Right lobe of liver (tissue), 4 donors: ENCODE measurements at regions not wholly inside any gene's neighbourhood (a gene's known extent, or its start where the extent isn't known, plus 50 kb on each side); places are given as distances from the start of the nearest gene placed in this dataset.
"Not testable (repeated sequence)": the region's sequence is repeated elsewhere in the genome, so short reads cannot be mapped to it uniquely, and the experiment has no call there.

Experiments used
- POLR2A ChIP-seq: fragments of 450-650 bp; IDR thresholded peaks from one replicate; pipeline ENCODE4 v1.6.1; 2017; ENCODE audit warnings: antibody characterized with exemption, mild to moderate bottlenecking
- TF ChIP-seq, protein P1 (sequence below), 4 donors: fragments of 200-600 bp in 3 of 4; fragments of 450-650 bp in 1 of 4; IDR thresholded peaks; one replicate each; pipeline versions ENCODE4 v1.5.1 to v1.8.0; 2016 to 2022; ENCODE audit warnings: antibody characterized with exemption in 4 of 4, mild to moderate bottlenecking in 2 of 4
- donor health status: DM: no; HTN: no; CAD: no.
- donor health status: DM: no; HTN: no; CAD: no.
- donor health status: DM: no; HTN: yes; CAD: no.

DNA sequence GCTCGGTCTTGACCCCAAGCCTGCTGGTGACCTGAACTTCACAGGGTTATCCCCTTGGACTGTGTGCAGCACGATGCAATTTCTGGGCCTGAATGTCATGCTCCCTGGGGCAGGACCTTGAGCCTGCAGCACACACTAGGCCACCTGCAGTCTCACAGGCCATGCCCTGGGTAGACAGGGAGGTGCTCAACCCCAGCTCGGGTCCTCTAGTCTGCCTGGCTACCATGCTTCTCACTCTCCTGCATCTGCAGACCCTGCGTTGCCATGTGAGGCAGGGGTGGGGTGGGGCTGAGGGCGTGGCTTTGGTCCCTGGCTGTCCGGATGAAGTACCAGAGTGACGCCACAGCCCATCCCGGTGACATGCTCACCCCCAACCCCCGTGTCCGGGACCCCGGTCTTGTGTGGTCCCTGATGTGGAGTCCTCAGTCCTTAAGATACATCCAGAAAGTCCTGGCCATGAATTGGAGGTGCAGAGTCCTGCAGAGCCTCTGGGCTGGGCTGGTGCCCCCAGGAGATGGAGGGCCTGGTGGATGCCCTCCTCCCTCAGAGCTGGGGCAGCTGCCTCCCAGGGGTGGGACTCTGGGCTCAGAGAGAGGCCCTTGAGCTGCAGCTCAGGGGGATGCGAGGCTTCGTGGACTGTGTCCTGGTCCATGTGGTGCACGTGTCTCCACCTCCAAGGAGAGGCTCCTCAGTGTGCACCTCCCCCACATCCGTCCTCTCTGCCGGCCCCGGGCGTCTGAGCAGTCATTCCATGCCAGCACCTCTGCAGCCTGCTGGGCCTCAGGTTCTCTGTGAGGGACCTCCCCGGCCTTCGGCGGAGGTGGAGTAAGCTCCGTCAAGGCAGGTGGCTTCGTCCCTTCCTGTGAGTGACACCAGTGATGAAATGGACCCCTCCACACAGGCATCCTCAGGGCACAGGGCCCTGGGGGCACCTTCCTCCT, 402.1 kb downstream of the TMEM121 start:
- TF ChIP-seq, protein P1, sequence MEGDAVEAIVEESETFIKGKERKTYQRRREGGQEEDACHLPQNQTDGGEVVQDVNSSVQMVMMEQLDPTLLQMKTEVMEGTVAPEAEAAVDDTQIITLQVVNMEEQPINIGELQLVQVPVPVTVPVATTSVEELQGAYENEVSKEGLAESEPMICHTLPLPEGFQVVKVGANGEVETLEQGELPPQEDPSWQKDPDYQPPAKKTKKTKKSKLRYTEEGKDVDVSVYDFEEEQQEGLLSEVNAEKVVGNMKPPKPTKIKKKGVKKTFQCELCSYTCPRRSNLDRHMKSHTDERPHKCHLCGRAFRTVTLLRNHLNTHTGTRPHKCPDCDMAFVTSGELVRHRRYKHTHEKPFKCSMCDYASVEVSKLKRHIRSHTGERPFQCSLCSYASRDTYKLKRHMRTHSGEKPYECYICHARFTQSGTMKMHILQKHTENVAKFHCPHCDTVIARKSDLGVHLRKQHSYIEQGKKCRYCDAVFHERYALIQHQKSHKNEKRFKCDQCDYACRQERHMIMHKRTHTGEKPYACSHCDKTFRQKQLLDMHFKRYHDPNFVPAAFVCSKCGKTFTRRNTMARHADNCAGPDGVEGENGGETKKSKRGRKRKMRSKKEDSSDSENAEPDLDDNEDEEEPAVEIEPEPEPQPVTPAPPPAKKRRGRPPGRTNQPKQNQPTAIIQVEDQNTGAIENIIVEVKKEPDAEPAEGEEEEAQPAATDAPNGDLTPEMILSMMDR (IDR thresholded peaks at IDR 0.05) = not testable (repeated sequence)
- TF ChIP-seq POLR2A = not testable (repeated sequence)
